ENCODE measurements at regions not wholly inside any gene's neighbourhood (a gene's known extent, or its start where the extent isn't known, plus 50 kb on each side); places are given as distances from the start of the nearest gene placed in this dataset.

DNA sequence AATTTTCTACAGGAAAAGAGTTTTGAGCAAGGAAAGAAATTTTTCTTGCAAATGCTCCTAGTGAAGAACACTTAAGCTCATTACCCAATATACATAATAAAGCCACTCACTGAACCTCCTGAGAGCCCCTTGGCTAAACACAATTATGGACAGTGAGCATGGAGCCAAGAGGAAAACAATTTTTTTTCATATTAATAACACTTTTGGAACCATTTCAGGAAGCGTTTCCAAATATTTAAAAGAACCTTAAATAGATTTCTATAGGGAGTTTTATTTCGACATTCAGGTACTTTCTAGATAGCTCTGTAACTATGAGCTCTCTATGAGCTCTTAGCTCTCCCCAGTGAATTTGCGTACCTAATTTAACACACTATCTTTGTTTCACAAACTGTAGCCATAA lies 581.1 kb downstream of the ZNF385D start:
- DNase-seq (ENCODE audit: low read depth, low spot score) = no peak
- H3K27ac ChIP-seq (ENCODE audit: low read depth, low read length) = no peak overlapping the region
- CTCF ChIA-PET = no interaction called here
- H3K4me3 ChIP-seq (ENCODE audit: low read depth, low read length) = no peak overlapping the region
- no peaks in the 10 kb centered on the region for H3K9me3 ChIP-seq (ENCODE audit: control insufficient read depth, insufficient read depth, low read length)
- no peaks in the 10 kb centered on the region for H3K27me3 ChIP-seq (ENCODE audit: control insufficient read depth, insufficient read depth, low read length)
- TF ChIP-seq, protein P1, sequence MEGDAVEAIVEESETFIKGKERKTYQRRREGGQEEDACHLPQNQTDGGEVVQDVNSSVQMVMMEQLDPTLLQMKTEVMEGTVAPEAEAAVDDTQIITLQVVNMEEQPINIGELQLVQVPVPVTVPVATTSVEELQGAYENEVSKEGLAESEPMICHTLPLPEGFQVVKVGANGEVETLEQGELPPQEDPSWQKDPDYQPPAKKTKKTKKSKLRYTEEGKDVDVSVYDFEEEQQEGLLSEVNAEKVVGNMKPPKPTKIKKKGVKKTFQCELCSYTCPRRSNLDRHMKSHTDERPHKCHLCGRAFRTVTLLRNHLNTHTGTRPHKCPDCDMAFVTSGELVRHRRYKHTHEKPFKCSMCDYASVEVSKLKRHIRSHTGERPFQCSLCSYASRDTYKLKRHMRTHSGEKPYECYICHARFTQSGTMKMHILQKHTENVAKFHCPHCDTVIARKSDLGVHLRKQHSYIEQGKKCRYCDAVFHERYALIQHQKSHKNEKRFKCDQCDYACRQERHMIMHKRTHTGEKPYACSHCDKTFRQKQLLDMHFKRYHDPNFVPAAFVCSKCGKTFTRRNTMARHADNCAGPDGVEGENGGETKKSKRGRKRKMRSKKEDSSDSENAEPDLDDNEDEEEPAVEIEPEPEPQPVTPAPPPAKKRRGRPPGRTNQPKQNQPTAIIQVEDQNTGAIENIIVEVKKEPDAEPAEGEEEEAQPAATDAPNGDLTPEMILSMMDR (IDR thresholded peaks at IDR 0.05; ENCODE audit: low read depth, low read length) = no peak
- POLR2A ChIA-PET = no interaction called here

DNA sequence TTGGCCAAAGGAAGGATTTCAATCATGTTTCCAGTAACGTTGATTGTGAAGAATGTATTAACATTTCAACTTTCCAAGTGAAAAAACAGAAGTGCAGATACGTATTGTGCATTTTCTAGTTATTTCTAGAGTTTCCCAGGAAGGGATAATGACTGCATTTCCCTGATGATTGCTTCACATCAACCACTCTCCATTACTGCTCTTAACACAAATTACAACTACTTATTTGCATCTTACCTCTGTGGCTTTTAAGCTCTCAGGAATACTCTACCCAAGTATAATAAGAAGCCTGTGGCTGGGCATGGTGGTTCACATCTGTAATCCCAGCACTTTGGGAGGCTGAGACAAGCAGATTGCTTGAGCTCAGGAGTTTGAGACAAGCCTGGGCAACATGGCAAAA lies 582.5 kb downstream of the ZNF385D start:
- H3K27ac ChIP-seq (ENCODE audit: low read depth, low read length) = no peak overlapping the region
- DNase-seq (ENCODE audit: low read depth, low spot score) = no peak
- no peaks in the 10 kb centered on the region for H3K27me3 ChIP-seq (ENCODE audit: control insufficient read depth, insufficient read depth, low read length)
- no peaks in the 10 kb centered on the region for H3K9me3 ChIP-seq (ENCODE audit: control insufficient read depth, insufficient read depth, low read length)
- CTCF ChIA-PET = no interaction called here
- H3K4me3 ChIP-seq (ENCODE audit: low read depth, low read length) = no peak overlapping the region
- TF ChIP-seq, protein P1 (IDR thresholded peaks at IDR 0.05; ENCODE audit: low read depth, low read length) = no peak
- POLR2A ChIA-PET = no interaction called here

DNA sequence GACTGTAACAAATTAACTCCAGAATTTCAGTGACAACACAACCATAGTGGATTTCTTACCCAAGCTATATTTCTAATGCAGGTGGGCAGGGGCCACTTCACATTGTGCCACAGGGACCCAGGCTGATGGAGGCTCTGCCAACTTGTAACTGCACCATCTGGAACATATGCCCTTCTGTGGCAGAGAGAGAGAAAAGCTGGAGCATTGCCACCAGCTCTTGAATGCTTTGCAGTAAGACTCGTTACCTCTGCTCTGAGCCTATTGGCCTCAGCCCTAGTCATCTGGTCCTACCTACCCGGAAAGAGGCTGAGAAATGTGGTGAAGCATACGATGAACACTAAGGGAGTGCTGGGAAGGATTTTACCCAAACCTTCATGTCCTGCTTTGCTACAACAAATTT lies 587.1 kb downstream of the ZNF385D start:
- Histone ChIP-seq H3K27ac (ENCODE audit: low read depth, low read length) (no peak overlapping the region), H3K9me3 (ENCODE audit: control insufficient read depth, insufficient read depth, low read length) (no peaks in the 10 kb centered on the region), H3K4me3 (ENCODE audit: low read depth, low read length) (no peak overlapping the region), H3K27me3 (ENCODE audit: control insufficient read depth, insufficient read depth, low read length) (no peaks in the 10 kb centered on the region)
- ChIA-PET CTCF (no interaction called here), POLR2A (no interaction called here)
- DNase-seq (ENCODE audit: low read depth, low spot score) = no peak
- TF ChIP-seq, protein P1 (IDR thresholded peaks at IDR 0.05; ENCODE audit: low read depth, low read length) = no peak

DNA sequence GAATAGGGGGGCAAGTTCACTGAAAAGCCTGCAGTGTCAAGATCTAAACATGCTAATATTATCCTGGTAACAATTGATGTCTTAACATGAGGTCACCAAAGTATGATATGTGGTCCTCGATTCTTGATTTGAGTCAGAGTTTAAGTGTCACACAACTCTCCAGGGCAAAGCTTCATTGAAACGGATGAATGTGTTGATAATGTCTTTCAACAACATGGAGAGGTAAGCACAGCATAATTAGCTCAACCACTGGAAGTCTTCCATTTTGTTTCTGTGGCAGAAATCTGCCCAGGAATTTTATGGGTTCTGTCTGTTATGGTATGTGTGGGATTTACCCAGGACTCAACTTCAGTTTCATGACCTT lies 591.5 kb downstream of the ZNF385D start:
- DNase-seq (ENCODE audit: low read depth, low spot score) = no peak
- TF ChIP-seq, protein P1 (IDR thresholded peaks at IDR 0.05; ENCODE audit: low read depth, low read length) = no peak
- no peaks in the 10 kb centered on the region for H3K27me3 ChIP-seq (ENCODE audit: control insufficient read depth, insufficient read depth, low read length)
- no peak overlapping the region for H3K27ac ChIP-seq (ENCODE audit: low read depth, low read length)
- ChIA-PET POLR2A (no interaction called here), CTCF (no interaction called here)
- H3K9me3 ChIP-seq (ENCODE audit: control insufficient read depth, insufficient read depth, low read length) = no peaks in the 10 kb centered on the region
- no peak overlapping the region for H3K4me3 ChIP-seq (ENCODE audit: low read depth, low read length)

DNA sequence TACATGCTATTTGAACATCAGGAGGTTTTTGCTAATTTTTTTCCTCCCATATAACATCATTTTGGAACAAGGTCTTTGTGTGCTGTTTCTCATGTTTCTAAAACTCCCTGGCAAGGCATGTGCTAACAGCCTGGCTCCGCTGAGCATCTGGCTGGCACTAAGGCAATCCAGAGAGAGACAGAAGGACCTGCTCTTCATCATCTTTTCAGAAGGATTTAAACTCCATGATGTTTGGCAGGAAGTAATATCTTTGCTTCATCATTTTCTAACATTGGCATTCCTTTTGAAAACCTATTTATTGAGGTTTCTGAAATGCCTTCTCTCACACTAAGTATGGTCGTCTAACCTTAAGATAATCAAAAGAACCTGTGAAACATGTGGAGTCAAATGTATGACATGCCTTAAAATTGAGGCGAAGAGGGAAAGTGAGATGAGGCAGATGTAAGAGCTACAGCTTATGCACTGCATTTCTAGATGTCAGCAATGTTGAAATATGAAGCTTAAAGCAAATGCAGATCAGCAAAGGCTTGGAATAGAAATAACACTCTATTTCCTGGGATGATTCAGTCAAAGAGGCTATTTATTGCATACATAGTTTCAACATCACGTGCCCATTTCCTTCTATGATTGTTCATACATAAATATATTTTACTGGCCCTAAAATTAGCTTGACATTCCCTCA lies 592.0 kb downstream of the ZNF385D start:
- POLR2A ChIA-PET = no interaction called here
- CTCF ChIA-PET = no interaction called here
- DNase-seq (ENCODE audit: low read depth, low spot score) = no peak
- Histone ChIP-seq H3K27me3 (ENCODE audit: control insufficient read depth, insufficient read depth, low read length) (no peaks in the 10 kb centered on the region), H3K9me3 (ENCODE audit: control insufficient read depth, insufficient read depth, low read length) (no peaks in the 10 kb centered on the region), H3K4me3 (ENCODE audit: low read depth, low read length) (no peak overlapping the region), H3K27ac (ENCODE audit: low read depth, low read length) (no peak overlapping the region)
- TF ChIP-seq, protein P1 (IDR thresholded peaks at IDR 0.05; ENCODE audit: low read depth, low read length) = no peak

Measured in AG04450 (cell line).